NCI-H82 treated with DMSO at 0.1 percent for 48 hours (cell line): ENCODE measurements at regions not wholly inside any gene's neighbourhood (a gene's known extent, or its start where the extent isn't known, plus 50 kb on each side); places are given as distances from the start of the nearest gene placed in this dataset.

Experiments
- DNase-seq: peaks from one replicate; lab custom pipeline; 2025; ENCODE audit not compliant: unreplicated experiment; lab: John Stamatoyannopoulos, UW

GRCh38 chr5:31100047-31100575 lies 93.4 kb upstream of the CDH6 start:
- no peak for DNase-seq

GRCh38 chr5:31098811-31099210 lies 94.7 kb upstream of the CDH6 start:
- DNase-seq = no peak

GRCh38 chr5:31097851-31098250 lies 95.6 kb upstream of the CDH6 start:
- DNase-seq = no peak

GRCh38 chr5:31096238-31096865 lies 97.1 kb upstream of the CDH6 start:
- no peak for DNase-seq

GRCh38 chr5:31095796-31096195 lies 97.7 kb upstream of the CDH6 start:
- no peak for DNase-seq

- no peak for DNase-seq
Measured at GRCh38 chr5:31091501-31091900, 102.0 kb upstream of the CDH6 start.

- no peak for DNase-seq
Measured at GRCh38 chr5:31090467-31090866, 103.0 kb upstream of the CDH6 start.

- peak; percentile 86 for DNase-seq
Measured at GRCh38 chr5:31086839-31087415, 106.6 kb upstream of the CDH6 start.

- no peak for DNase-seq
Measured at GRCh38 chr5:31084871-31085270, 108.6 kb upstream of the CDH6 start.

- no peak for DNase-seq
Measured at GRCh38 chr5:31083364-31083763, 110.1 kb upstream of the CDH6 start.

- no peak for DNase-seq
Measured at GRCh38 chr5:31079668-31080067, 113.8 kb upstream of the CDH6 start.

GRCh38 chr5:31078956-31079355 lies 114.5 kb upstream of the CDH6 start:
- peak; percentile 31 for DNase-seq

- no peak for DNase-seq
Measured at GRCh38 chr5:31075981-31076380, 117.5 kb upstream of the CDH6 start.

- no peak for DNase-seq
Measured at GRCh38 chr5:31068287-31068686, 125.2 kb upstream of the CDH6 start.

GRCh38 chr5:31066655-31067328 lies 126.7 kb upstream of the CDH6 start:
- DNase-seq = no peak

GRCh38 chr5:31064215-31064614 lies 129.3 kb upstream of the CDH6 start:
- peak; percentile 13 for DNase-seq

GRCh38 chr5:31062902-31063580 lies 130.4 kb upstream of the CDH6 start:
- no peak for DNase-seq

- no peak for DNase-seq
Measured at GRCh38 chr5:31059889-31060288, 133.6 kb upstream of the CDH6 start.

- peak; percentile 60 for DNase-seq
Measured at GRCh38 chr5:31054453-31054852, 139.0 kb upstream of the CDH6 start.

- no peak for DNase-seq
Measured at GRCh38 chr5:31052937-31053658, 140.4 kb upstream of the CDH6 start.

GRCh38 chr5:31051316-31051715 lies 142.2 kb upstream of the CDH6 start:
- no peak for DNase-seq
